ENCODE measurements at regions not wholly inside any gene's neighbourhood (a gene's known extent, or its start where the extent isn't known, plus 50 kb on each side); places are given as distances from the start of the nearest gene placed in this dataset.

DNA sequence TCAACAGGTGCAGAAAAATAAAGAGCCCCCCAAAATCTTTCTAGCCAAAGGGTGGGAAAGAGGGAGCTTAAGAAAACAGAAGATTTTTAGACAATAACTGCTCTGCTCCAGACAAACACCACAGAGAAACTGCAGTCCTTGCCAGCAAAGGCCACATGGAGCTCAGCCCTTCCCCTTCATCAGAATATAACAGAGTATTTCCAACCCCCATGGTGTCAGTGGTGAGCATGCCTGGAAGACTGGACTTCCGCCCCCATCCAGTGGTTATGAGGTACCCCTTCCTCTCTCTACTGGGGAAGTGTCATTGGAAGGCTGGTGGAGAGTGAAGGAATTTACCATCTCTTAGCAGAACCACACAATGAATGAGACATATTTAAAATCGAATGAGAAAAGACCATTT, 1007.3 kb upstream of the CELF2 start:
- no peak overlapping the region for H2AFZ ChIP-seq (ENCODE audit: low read depth, low read length, poor library complexity, severe bottlenecking)
- no peaks in the 10 kb centered on the region for H4K20me1 ChIP-seq (ENCODE audit: insufficient read depth)
- H3K36me3 ChIP-seq (ENCODE audit: control insufficient read depth in 1 of 2, insufficient read depth in 2 of 2, low read length in 2 of 2): no peaks in the 10 kb centered on the region
- H3K4me1 ChIP-seq (ENCODE audit: control insufficient read depth in 1 of 2, insufficient read depth in 2 of 2, low read length in 2 of 2): no peaks in the 10 kb centered on the region
- intact Hi-C loops (cut with micrococcal nuclease): no loop called here
- POLR2A ChIA-PET: no interaction called here
- no peaks in the 10 kb centered on the region for H3K79me2 ChIP-seq (ENCODE audit: insufficient read depth, low read length)
- no peak overlapping the region for H3K4me2 ChIP-seq (ENCODE audit: low read length)
- no peaks in the 10 kb centered on the region for H3K27me3 ChIP-seq (ENCODE audit: insufficient read depth, low read length)
- CTCF ChIA-PET: no interaction called here
- no peak overlapping the region for H3K4me3 ChIP-seq (replicated peaks in 1 of 2; ENCODE audit: low read depth in 1 of 2, low read length in 2 of 2)
- no peak for ATAC-seq
- no peaks in the 10 kb centered on the region for H3K9me2 ChIP-seq (ENCODE audit: insufficient read depth)
- no peak for DNase-seq (ENCODE audit: low read depth, low spot score)
- H3K9ac ChIP-seq (ENCODE audit: low read length): no peak overlapping the region
- H3K9me3 ChIP-seq (ENCODE audit: control insufficient read depth in 1 of 2, insufficient read depth in 1 of 2, low read depth in 1 of 2, low read length in 2 of 2): peaks cover 18 to 21% of the 10 kb centered on the region in 2 experiments; a peak in 3 of 4 replicates
- RAD21 ChIA-PET (ENCODE audit: low non-redundant PET in 1 of 2, low total read pairs in 2 of 2, uncharacterized antibody in 2 of 2, unreplicated experiment in 2 of 2): no interaction called here
- TF ChIP-seq CEBPB (IDR thresholded peaks at IDR 0.05; ENCODE audit: low read depth): no peak
- no peak for TF ChIP-seq EGR1 (IDR thresholded peaks at IDR 0.05; ENCODE audit: low read depth)
- no peak for TF ChIP-seq SP1 (IDR thresholded peaks at IDR 0.05; ENCODE audit: low read depth)
- no peak for TF ChIP-seq ELF1 (IDR thresholded peaks at IDR 0.05; ENCODE audit: borderline replicate concordance, low read depth)
- no peak for TF ChIP-seq FOSL1 (IDR thresholded peaks at IDR 0.05; ENCODE audit: low read depth)
- TF ChIP-seq ZNF274 (IDR thresholded peaks at IDR 0.05; ENCODE audit: low read depth, low read length): no peak
- no peak for TF ChIP-seq JUND (IDR thresholded peaks at IDR 0.05)
- no peak for TF ChIP-seq REST (IDR thresholded peaks at IDR 0.05; ENCODE audit: low read depth)
- TF ChIP-seq, protein P1, sequence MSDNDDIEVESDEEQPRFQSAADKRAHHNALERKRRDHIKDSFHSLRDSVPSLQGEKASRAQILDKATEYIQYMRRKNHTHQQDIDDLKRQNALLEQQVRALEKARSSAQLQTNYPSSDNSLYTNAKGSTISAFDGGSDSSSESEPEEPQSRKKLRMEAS (IDR thresholded peaks at IDR 0.05): no peak
- no peak for TF ChIP-seq YY1 (IDR thresholded peaks at IDR 0.05; ENCODE audit: extremely low read depth, insufficient replicate concordance, low read depth, low read length)
- no peak for TF ChIP-seq CBX3 (IDR thresholded peaks at IDR 0.05; ENCODE audit: low read depth)
- no TSS peak for BruUV-seq (replicated peaks)
- H3K27ac ChIP-seq (ENCODE audit: low read depth, low read length): no peak overlapping the region

Data from HCT116 (cell line).